Activated T-cell treated with anti-CD3 and anti-CD28 coated beads, Interleukin-2, amount 50 U/mL, for 72 hours (primary cell): ENCODE measurements at regions not wholly inside any gene's neighbourhood (a gene's known extent, or its start where the extent isn't known, plus 50 kb on each side); places are given as distances from the start of the nearest gene placed in this dataset.

Experiments
- ATAC-seq, 2 donors: fragments of 150-1000 bp; cut with Tn5 transposase; replicated peaks in 1 of 2; 2 replicates each; pipeline ENCODE4 v1.10.0; 2021; ENCODE audit warnings: moderate library complexity in 2 of 2, mild to moderate bottlenecking in 1 of 2
- DNase-seq, 2 donors: peaks; one replicate each; pipeline ENCODE4 v3.0.0; 2021 to 2022; ENCODE audit warnings: mixed read lengths in 1 of 2
- H3K27ac Mint-ChIP-seq: one replicate; pipeline ENCODE4 v1.8.0; 2022; ENCODE audit warnings: mild to moderate bottlenecking, moderate library complexity, mixed read lengths
- H3K27me3 Mint-ChIP-seq: one replicate; pipeline ENCODE4 v1.8.0; 2022; ENCODE audit warnings: low read depth, mixed read lengths
- H3K36me3 Mint-ChIP-seq, 2 donors: one replicate each; pipeline ENCODE4 v1.8.0; 2022; ENCODE audit warnings: mixed read lengths in 2 of 2, mild to moderate bottlenecking in 1 of 2; ENCODE audit not compliant: insufficient read depth in 2 of 2
- H3K4me1 Mint-ChIP-seq: one replicate; pipeline ENCODE4 v1.8.0; 2022; ENCODE audit warnings: low read depth, mixed read lengths
- H3K4me3 Mint-ChIP-seq, 2 donors: one replicate each; pipeline ENCODE4 v1.8.0; 2022; ENCODE audit warnings: mild to moderate bottlenecking in 2 of 2, mixed read lengths in 2 of 2, moderate library complexity in 2 of 2
- H3K9me3 Mint-ChIP-seq, 2 donors: one replicate each; pipeline ENCODE4 v1.8.0; 2022; ENCODE audit warnings: mixed read lengths in 2 of 2

- H3K4me3 Mint-ChIP-seq, result no peak overlapping the region
- ATAC-seq (no peak), DNase-seq (no peak)
- no peaks in the 10 kb centered on the region for H3K27me3 Mint-ChIP-seq
- peaks cover 0 to 2% of the 10 kb centered on the region in 2 donors for H3K9me3 Mint-ChIP-seq
- no peaks in the 10 kb centered on the region for H3K4me1 Mint-ChIP-seq
- H3K27ac Mint-ChIP-seq, result no peak overlapping the region
- H3K36me3 Mint-ChIP-seq, result no peaks in the 10 kb centered on the region
These were observed 350.5 kb upstream of the TMTC1 start for GRCh38 chr12:30134229-30134628.

DNA sequence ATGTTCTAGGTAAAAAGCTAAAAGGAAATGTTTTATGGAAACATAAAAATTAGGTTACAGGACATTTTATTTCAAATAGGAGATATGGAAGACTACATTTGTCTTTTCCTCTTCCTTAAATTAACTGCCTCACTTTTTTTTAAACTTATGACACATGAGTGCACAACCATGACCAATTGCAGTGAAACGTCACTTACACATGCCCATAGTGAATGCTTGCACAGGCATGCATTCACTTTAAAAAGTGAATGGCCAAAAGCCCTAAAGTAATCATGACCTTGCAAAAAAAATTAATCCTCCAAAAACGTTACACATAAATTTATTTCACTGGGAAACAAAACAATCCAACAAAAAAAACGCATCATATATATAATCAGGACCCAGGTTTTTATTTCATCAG, 343.2 kb upstream of the TMTC1 start:
- peaks cover 0 to 2% of the 10 kb centered on the region in 2 donors for H3K9me3 Mint-ChIP-seq
- DNase-seq, result no peak
- H3K27ac Mint-ChIP-seq, result no peak overlapping the region
- no peaks in the 10 kb centered on the region for H3K4me1 Mint-ChIP-seq
- no peak overlapping the region for H3K4me3 Mint-ChIP-seq
- ATAC-seq, result no peak
- H3K36me3 Mint-ChIP-seq, result no peaks in the 10 kb centered on the region
- no peaks in the 10 kb centered on the region for H3K27me3 Mint-ChIP-seq

DNA sequence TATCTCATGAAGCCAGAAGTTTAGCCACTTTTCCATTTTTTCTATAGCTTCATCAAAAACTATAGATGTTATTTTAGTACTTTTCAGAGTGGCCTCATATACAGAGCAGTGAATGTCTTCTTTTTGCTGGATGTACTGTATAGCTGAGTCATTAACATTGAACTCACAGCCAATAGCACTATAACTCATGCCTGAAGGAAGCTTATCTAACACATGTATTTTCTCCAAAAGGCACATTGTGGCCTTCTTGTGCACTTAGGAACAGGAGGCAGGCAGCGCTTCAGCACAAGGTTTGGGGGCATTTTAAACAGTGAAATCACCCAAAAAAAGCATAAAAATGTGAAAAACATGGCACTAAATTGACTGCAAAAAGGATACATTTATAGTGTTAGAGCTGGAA, 336.8 kb upstream of the TMTC1 start:
- Mint-ChIP-seq H3K27me3 (no peaks in the 10 kb centered on the region), H3K9me3 (peaks cover 1 to 3% of the 10 kb centered on the region in 2 donors), H3K4me1 (no peaks in the 10 kb centered on the region), H3K36me3 (no peaks in the 10 kb centered on the region), H3K27ac (no peak overlapping the region), H3K4me3 (no peak overlapping the region)
- no peak for ATAC-seq
- DNase-seq, result no peak

DNA sequence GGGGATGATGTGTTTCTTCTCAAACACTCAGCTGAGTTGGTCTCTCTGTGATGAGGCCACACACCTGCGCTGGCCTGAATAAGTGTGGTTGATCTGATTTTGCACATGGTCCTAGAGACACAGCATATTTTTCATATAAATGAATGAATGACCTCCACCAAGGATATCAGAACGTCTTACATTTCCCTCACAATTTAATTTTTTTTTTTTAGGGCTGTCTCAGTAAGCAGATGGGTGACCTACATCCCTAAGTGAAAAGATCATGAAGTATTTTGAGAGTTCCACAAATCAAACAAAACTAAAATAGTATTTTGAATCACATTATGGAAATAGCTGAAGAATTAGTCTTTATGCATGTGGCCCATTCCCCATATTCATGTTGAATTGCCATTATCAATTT, 333.7 kb upstream of the TMTC1 start:
- no peaks in the 10 kb centered on the region for H3K27me3 Mint-ChIP-seq
- ATAC-seq (no peak), DNase-seq (no peak)
- no peak overlapping the region for H3K27ac Mint-ChIP-seq
- H3K4me1 Mint-ChIP-seq, result no peaks in the 10 kb centered on the region
- H3K9me3 Mint-ChIP-seq, result peaks cover 3 to 5% of the 10 kb centered on the region in 2 donors
- H3K4me3 Mint-ChIP-seq, result no peak overlapping the region
- H3K36me3 Mint-ChIP-seq, result no peaks in the 10 kb centered on the region

- no peak for ATAC-seq
- Mint-ChIP-seq H3K4me1 (no peaks in the 10 kb centered on the region), H3K4me3 (no peak overlapping the region), H3K36me3 (peaks cover 0 to 2% of the 10 kb centered on the region in 2 donors), H3K27me3 (no peaks in the 10 kb centered on the region), H3K27ac (no peak overlapping the region), H3K9me3 (peaks cover 8 to 9% of the 10 kb centered on the region in 2 donors)
- no peak for DNase-seq
These were observed 328.0 kb upstream of the TMTC1 start for GRCh38 chr12:30111719-30112118.

DNA sequence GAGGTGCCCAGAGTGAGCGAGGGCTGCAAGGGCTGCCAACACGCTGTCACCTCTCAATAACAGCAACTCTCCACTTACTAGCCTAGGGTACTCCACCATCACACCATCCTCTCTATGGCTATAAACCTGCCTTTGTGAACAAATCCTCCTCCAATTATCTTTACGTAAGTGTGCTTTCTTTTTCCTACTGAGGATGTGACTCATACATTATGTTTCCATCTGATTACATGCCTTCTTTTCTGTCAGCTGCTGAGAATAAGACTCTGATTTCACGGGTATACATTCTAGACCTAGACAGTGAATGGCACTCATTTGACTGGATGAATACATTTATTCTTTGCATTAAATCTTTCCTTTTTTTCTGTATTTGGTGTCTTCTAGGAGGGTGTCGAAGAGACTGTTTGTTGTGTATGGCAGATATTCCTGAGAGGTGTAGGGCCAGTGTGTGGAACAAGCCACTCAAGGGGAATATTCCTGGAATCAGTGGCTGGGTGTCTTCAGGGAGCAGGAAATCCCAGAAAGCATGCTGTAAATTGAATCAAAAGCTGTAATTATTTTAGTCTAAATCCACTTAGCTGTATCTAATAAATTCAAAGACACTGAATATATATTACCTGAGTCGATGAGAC, 327.3 kb upstream of the TMTC1 start:
- ATAC-seq (no peak), DNase-seq (no peak)
- Mint-ChIP-seq H3K27ac (no peak overlapping the region), H3K27me3 (no peaks in the 10 kb centered on the region), H3K4me3 (no peak overlapping the region), H3K36me3 (peaks cover 0 to 2% of the 10 kb centered on the region in 2 donors), H3K9me3 (peaks cover 8 to 9% of the 10 kb centered on the region in 2 donors), H3K4me1 (no peaks in the 10 kb centered on the region)

- H3K27me3 Mint-ChIP-seq, result no peaks in the 10 kb centered on the region
- no peak for ATAC-seq
These were observed 326.8 kb upstream of the TMTC1 start for GRCh38 chr12:30110498-30110897.

DNA sequence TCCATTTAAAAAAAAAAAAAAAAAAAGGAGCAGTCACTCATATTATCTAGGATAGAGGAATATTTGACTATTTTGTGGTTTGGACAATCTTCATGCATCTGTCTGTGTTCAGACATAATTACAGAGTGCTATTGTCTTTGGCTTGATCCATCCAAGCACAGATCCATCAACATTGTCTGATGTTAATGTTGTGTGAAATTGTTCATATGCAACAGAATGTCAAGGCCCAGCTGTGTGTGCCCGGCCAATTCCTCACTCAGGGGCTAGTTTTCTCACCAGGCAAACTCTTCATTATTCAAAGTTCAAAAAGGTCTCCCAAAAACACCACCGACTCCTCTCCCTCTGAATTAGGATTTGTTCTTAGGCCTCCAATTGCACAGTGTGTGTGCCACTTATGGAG, 324.9 kb upstream of the TMTC1 start:
- DNase-seq (no peak), ATAC-seq (no peak)
- Mint-ChIP-seq H3K27ac (no peak overlapping the region), H3K27me3 (no peaks in the 10 kb centered on the region), H3K9me3 (peaks cover 6 to 9% of the 10 kb centered on the region in 2 donors), H3K4me1 (no peaks in the 10 kb centered on the region), H3K36me3 (peaks cover 0 to 2% of the 10 kb centered on the region in 2 donors), H3K4me3 (no peak overlapping the region)

More at GRCh38 chr12:30110498-30110897, 326.8 kb upstream of the TMTC1 start:
- DNase-seq, result no peak
- peaks cover 0 to 2% of the 10 kb centered on the region in 2 donors for H3K36me3 Mint-ChIP-seq
- H3K4me1 Mint-ChIP-seq, result no peaks in the 10 kb centered on the region
- no peak overlapping the region for H3K4me3 Mint-ChIP-seq
- no peak overlapping the region for H3K27ac Mint-ChIP-seq
- peaks cover 6 to 9% of the 10 kb centered on the region in 2 donors for H3K9me3 Mint-ChIP-seq

- no peak for DNase-seq
- ATAC-seq, result no peak
- Mint-ChIP-seq H3K27me3 (no peaks in the 10 kb centered on the region), H3K4me1 (no peaks in the 10 kb centered on the region), H3K9me3 (peaks cover 5 to 6% of the 10 kb centered on the region in 2 donors), H3K27ac (no peak overlapping the region), H3K36me3 (peaks cover 0 to 2% of the 10 kb centered on the region in 2 donors), H3K4me3 (no peak overlapping the region)
These were observed 322.6 kb upstream of the TMTC1 start for GRCh38 chr12:30106204-30106965.

DNA sequence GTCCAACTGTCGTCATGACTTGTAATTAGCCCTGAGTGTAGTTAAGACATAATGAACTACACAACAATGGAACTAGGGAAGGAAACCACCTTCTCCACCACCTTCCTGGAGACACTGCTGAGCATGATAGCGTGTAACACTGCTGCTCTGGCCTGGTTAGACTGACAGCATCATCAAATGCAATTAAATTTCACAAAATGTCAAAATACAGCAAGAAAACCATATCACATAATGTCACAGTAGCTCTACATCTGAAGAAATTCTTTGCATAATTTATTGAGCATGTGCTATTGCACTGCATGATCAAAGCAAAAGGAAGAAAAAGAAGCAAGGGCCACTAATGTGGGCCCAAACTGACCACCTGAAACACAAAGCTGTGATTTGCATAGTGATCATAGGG, 321.8 kb upstream of the TMTC1 start:
- Mint-ChIP-seq H3K4me3 (no peak overlapping the region), H3K27me3 (no peaks in the 10 kb centered on the region), H3K27ac (no peak overlapping the region), H3K9me3 (peaks cover 2 to 4% of the 10 kb centered on the region in 2 donors), H3K36me3 (no peaks in the 10 kb centered on the region), H3K4me1 (no peaks in the 10 kb centered on the region)
- ATAC-seq (no peak), DNase-seq (no peak)

GRCh38 chr12:30104971-30105370, 321.2 kb upstream of the TMTC1 start:
- no peak for ATAC-seq
- H3K4me1 Mint-ChIP-seq, result no peaks in the 10 kb centered on the region
- H3K27me3 Mint-ChIP-seq, result no peaks in the 10 kb centered on the region
- H3K36me3 Mint-ChIP-seq, result no peaks in the 10 kb centered on the region
- no peak overlapping the region for H3K4me3 Mint-ChIP-seq
- H3K9me3 Mint-ChIP-seq, result peaks cover 2 to 4% of the 10 kb centered on the region in 2 donors
- no peak overlapping the region for H3K27ac Mint-ChIP-seq
- DNase-seq, result no peak

GRCh38 chr12:30100741-30101140, 317.0 kb upstream of the TMTC1 start:
- H3K36me3 Mint-ChIP-seq, result no peaks in the 10 kb centered on the region
- DNase-seq (no peak), ATAC-seq (no peak)
- no peaks in the 10 kb centered on the region for H3K4me1 Mint-ChIP-seq
- peaks cover 0 to 2% of the 10 kb centered on the region in 2 donors for H3K9me3 Mint-ChIP-seq
- no peak overlapping the region for H3K27ac Mint-ChIP-seq
- H3K27me3 Mint-ChIP-seq, result no peaks in the 10 kb centered on the region
- H3K4me3 Mint-ChIP-seq, result no peak overlapping the region

- Mint-ChIP-seq H3K27ac (no peak overlapping the region), H3K27me3 (no peaks in the 10 kb centered on the region), H3K4me3 (no peak overlapping the region), H3K36me3 (no peaks in the 10 kb centered on the region), H3K9me3 (peaks cover 0 to 2% of the 10 kb centered on the region in 2 donors), H3K4me1 (no peaks in the 10 kb centered on the region)
- DNase-seq, result no peak
- ATAC-seq, result no peak
These were observed 314.9 kb upstream of the TMTC1 start for GRCh38 chr12:30098677-30099076.

DNA sequence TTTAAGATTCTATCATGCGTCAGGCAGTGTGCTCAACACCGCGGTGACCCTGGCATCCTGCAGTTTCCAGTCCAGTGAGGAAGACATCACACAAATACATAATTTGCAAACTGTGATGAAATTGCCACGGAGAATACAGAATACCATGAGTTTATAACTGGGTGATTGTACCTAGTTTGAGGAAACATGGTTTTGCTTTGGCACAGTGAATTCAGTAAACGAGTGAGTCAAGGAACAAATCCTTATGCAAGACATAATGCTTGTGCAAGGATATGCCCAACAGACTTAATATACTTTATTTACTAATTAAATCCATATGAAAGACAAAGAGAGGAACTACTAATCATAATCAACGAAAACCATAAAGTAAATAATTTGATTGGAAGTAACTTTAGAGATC, 311.8 kb upstream of the TMTC1 start:
- H3K36me3 Mint-ChIP-seq, result no peaks in the 10 kb centered on the region
- no peak overlapping the region for H3K27ac Mint-ChIP-seq
- H3K4me3 Mint-ChIP-seq, result no peak overlapping the region
- H3K27me3 Mint-ChIP-seq, result no peaks in the 10 kb centered on the region
- H3K4me1 Mint-ChIP-seq, result no peaks in the 10 kb centered on the region
- H3K9me3 Mint-ChIP-seq, result no peaks in the 10 kb centered on the region
- no peak for DNase-seq
- no peak for ATAC-seq
